Kidney (tissue), 13 donors: ENCODE measurements at regions not wholly inside any gene's neighbourhood (a gene's known extent, or its start where the extent isn't known, plus 50 kb on each side); places are given as distances from the start of the nearest gene placed in this dataset.

ENCODE experiments used
- DNase-seq, 5 donors: peaks; one replicate each; pipeline ENCODE4 v3.0.0-alpha.2; 2013 to 2020
- FAIRE-seq: peaks from 2 replicates; lab custom pipeline; 2012; peaks lifted over from hg19 to GRCh38; lab: Jason Lieb, UNC
- H3K27ac ChIP-seq, 2 donors: one replicate each; pipeline ENCODE4 v1.7.0; 2013; ENCODE audit warnings: low read depth in 2 of 2, low read length in 2 of 2, inconsistent platforms in 1 of 2
- H3K27me3 ChIP-seq: one replicate; pipeline ENCODE4 v1.7.1; 2013; ENCODE audit warnings: low read length, inconsistent platforms; ENCODE audit not compliant: control insufficient read depth, insufficient read depth
- H3K36me3 ChIP-seq, 3 donors: one replicate each; pipeline versions ENCODE4 v1.7.0 to v1.7.1; 2013; ENCODE audit warnings: low read length in 3 of 3, control low read depth in 1 of 3, inconsistent platforms in 1 of 3; ENCODE audit not compliant: insufficient read depth in 3 of 3, control insufficient read depth in 2 of 3
- H3K4me1 ChIP-seq, 3 donors: one replicate each; pipeline versions ENCODE4 v1.7.0 to v1.7.1; 2013; ENCODE audit warnings: low read length in 3 of 3, inconsistent platforms in 1 of 3, low read depth in 1 of 3; ENCODE audit not compliant: control insufficient read depth in 2 of 3, insufficient read depth in 2 of 3
- H3K4me3 ChIP-seq, 3 donors: one replicate each; pipeline versions ENCODE4 v1.7.0 to v1.8.1; 2013; ENCODE audit warnings: low read length in 3 of 3, control low read depth in 1 of 3, inconsistent platforms in 1 of 3
- H3K9ac ChIP-seq, 3 donors: one replicate each; pipeline versions ENCODE4 v1.7.0 to v1.7.1; 2013; ENCODE audit warnings: low read length in 3 of 3, control low read depth in 1 of 3, inconsistent platforms in 1 of 3
- H3K9me3 ChIP-seq, 3 donors: one replicate each; pipeline versions ENCODE4 v1.7.0 to v1.7.1; 2013; ENCODE audit warnings: low read length in 3 of 3, control low read depth in 1 of 3, inconsistent platforms in 1 of 3; ENCODE audit not compliant: control insufficient read depth in 2 of 3, insufficient read depth in 1 of 3
- intact Hi-C: fragments of 100-400 bp; cut with DNase I; formaldehyde crosslinking; loops from one replicate; pipeline ENCODE4 v1.11.1; 2022
- TF ChIP-seq, protein P1 (sequence below): IDR thresholded peaks from 3 replicates; pipeline ENCODE4 v1.5.1; 2012; ENCODE audit warnings: mild to moderate bottlenecking, moderate library complexity, borderline replicate concordance; ENCODE audit not compliant: insufficient read depth; ENCODE audit errors: extremely low read depth
- donor health status: control.
- donor health status: control.
- donor health status: control.
- donor health status: control.
- donor health status: control.
- donor health status: DM: yes; HTN: yes; CAD: no.
- donor health status: Normal renal cell carcinoma (clear cell type).

GRCh38 chr4:162684998-162685397 lies 481.7 kb downstream of the NAF1 start:
- intact Hi-C loops: no loop called here
- no peaks in the 10 kb centered on the region for H3K27me3 ChIP-seq
- H3K4me3 ChIP-seq: no peak overlapping the region
- no peaks in the 10 kb centered on the region for H3K36me3 ChIP-seq
- H3K9ac ChIP-seq: no peak overlapping the region
- DNase-seq (peak in 1 of 5 donors; percentile 5), FAIRE-seq (no peak)
- no peaks in the 10 kb centered on the region for H3K9me3 ChIP-seq
- no peaks in the 10 kb centered on the region for H3K4me1 ChIP-seq
- TF ChIP-seq, protein P1, sequence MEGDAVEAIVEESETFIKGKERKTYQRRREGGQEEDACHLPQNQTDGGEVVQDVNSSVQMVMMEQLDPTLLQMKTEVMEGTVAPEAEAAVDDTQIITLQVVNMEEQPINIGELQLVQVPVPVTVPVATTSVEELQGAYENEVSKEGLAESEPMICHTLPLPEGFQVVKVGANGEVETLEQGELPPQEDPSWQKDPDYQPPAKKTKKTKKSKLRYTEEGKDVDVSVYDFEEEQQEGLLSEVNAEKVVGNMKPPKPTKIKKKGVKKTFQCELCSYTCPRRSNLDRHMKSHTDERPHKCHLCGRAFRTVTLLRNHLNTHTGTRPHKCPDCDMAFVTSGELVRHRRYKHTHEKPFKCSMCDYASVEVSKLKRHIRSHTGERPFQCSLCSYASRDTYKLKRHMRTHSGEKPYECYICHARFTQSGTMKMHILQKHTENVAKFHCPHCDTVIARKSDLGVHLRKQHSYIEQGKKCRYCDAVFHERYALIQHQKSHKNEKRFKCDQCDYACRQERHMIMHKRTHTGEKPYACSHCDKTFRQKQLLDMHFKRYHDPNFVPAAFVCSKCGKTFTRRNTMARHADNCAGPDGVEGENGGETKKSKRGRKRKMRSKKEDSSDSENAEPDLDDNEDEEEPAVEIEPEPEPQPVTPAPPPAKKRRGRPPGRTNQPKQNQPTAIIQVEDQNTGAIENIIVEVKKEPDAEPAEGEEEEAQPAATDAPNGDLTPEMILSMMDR: no peak
- no peak overlapping the region for H3K27ac ChIP-seq

GRCh38 chr4:162684371-162684700 lies 482.4 kb downstream of the NAF1 start:
- TF ChIP-seq, protein P1: no peak
- no peaks in the 10 kb centered on the region for H3K36me3 ChIP-seq
- H3K9ac ChIP-seq: no peak overlapping the region
- no peak for DNase-seq
- H3K4me3 ChIP-seq: no peak overlapping the region
- H3K27ac ChIP-seq: no peak overlapping the region
- FAIRE-seq: no peak
- no peaks in the 10 kb centered on the region for H3K4me1 ChIP-seq
- no peaks in the 10 kb centered on the region for H3K27me3 ChIP-seq
- H3K9me3 ChIP-seq: no peaks in the 10 kb centered on the region
- intact Hi-C loops: no loop called here

- no peak overlapping the region for H3K4me3 ChIP-seq
- no peak overlapping the region for H3K27ac ChIP-seq
- FAIRE-seq: no peak
- DNase-seq: peak in 1 of 5 donors; percentile 3
- intact Hi-C loops: no loop called here
- peaks cover 0 to 3% (median 0%) of the 10 kb centered on the region in 3 donors for H3K9me3 ChIP-seq
- no peak overlapping the region for H3K9ac ChIP-seq
- H3K36me3 ChIP-seq: no peaks in the 10 kb centered on the region
- no peaks in the 10 kb centered on the region for H3K4me1 ChIP-seq
- TF ChIP-seq, protein P1: no peak
- no peaks in the 10 kb centered on the region for H3K27me3 ChIP-seq
Observed at GRCh38 chr4:162683659-162684370, 482.9 kb downstream of the NAF1 start.

GRCh38 chr4:162682651-162683050 lies 484.0 kb downstream of the NAF1 start:
- Histone ChIP-seq H3K27ac (no peak overlapping the region), H3K27me3 (no peaks in the 10 kb centered on the region), H3K4me1 (no peaks in the 10 kb centered on the region), H3K9ac (no peak overlapping the region), H3K36me3 (no peaks in the 10 kb centered on the region), H3K9me3 (peaks cover 0 to 8% (median 0%) of the 10 kb centered on the region in 3 donors), H3K4me3 (no peak overlapping the region)
- DNase-seq (no peak), FAIRE-seq (no peak)
- intact Hi-C loops: no loop called here
- TF ChIP-seq, protein P1: no peak
